GM18508 (cell line): ENCODE measurements at regions not wholly inside any gene's neighbourhood (a gene's known extent, or its start where the extent isn't known, plus 50 kb on each side); places are given as distances from the start of the nearest gene placed in this dataset.
"Not testable (repeated sequence)": the region's sequence is repeated elsewhere in the genome, so short reads cannot be mapped to it uniquely, and the experiment has no call there.

ENCODE experiments used
- ATAC-seq: cut with Tn5 transposase; IDR thresholded peaks from one replicate; pipeline ENCODE4 v1.9.1; 2021; ENCODE audit warnings: moderate number of reproducible peaks; ENCODE audit not compliant: insufficient read depth, unreplicated experiment

DNA sequence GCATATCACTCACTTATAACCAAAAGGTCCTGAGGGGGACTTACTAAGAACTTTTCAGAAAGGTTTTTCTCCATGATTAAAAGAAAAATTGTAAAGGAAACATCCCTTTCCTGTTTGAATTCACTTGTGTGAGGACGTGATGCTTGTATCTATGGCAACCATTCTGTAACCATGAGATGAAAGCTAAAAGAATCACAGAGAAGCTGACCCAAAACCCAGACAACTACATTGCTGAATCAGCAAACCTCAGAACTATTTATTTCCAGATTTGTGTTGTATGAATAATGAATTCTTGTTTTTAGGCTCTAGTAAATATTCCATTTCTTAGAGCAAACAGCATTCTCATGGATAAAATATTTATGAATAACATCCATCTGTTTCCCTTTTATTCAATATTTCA, 91.2 kb downstream of the RCHY1 start:
- ATAC-seq: no peak

DNA sequence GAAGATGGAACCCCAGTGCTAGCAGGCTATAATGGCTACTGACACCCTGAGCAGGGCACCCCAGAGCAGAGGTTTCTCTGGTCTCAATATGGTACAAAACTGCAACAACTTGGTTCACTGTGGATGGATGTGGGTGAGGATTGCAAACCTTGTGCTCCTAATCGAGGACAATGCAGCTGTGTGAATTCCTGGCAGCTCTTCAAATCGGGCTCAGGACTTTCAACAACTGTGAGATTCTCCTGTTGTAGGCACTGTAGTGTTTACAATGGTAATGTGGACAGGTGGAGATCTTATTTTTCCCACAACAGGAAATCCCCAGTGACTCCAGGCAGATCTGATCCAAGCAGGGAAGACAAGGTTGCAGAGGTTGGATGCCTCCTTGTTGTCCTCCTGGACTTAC, 101.5 kb downstream of the RCHY1 start:
- ATAC-seq: no peak

DNA sequence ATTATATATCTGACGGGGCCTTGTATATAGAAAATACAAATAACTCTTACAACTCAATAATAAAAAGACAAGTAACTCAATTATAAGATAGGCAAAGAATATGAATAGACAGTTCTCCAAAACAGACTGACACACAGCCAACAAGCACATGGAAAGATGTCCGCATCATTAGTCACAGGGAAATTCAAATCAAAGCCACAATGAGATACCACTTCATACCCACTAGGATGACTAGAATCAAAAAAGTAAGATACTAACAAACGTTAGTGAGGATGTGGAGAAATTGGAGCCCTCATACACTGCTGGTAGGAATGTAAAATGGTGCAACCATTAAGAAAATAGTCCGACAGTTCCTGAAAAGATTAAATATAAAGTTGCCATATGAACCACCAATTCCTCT, 115.7 kb downstream of the RCHY1 start:
- ATAC-seq: no peak

DNA sequence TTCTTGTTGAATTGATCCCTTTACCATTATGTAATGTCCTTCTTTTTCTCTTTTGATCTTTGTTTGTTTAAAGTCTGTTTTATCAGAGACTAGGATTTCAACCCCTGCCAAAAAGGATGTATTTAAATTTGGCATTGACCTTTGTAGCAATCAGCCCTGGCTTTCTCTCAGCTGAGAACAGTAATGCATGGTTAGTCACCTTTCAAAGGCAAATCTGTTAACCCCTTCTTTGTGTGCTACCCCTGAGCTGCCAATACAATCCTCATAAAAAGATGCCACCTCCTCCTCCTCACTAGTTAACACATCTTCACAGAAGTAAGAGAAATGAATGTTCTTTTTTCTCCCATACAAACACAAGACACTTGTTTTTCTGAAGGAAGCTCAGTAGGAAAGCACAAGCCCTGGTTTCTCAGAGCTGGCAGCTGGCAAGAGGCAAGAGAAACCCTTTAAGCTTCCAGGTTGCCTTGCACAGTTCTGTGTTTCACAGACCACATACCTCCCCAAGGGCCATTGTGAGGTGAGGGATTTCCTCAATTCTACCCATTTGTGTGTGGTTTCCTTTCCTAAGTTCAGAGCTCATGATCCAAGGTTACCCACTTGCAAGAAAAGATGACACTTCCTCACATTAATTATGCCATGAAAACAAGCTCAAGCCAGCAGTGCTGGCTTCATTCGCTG, 122.6 kb downstream of the RCHY1 start:
- ATAC-seq: no peak

GRCh38 chr4:75386426-75386825, 127.8 kb downstream of the RCHY1 start:
- ATAC-seq: not testable (repeated sequence)

- ATAC-seq: no peak
Measured at GRCh38 chr4:75385106-75385505, 129.1 kb downstream of the RCHY1 start.

GRCh38 chr4:75376543-75376942, 137.7 kb downstream of the RCHY1 start:
- no peak for ATAC-seq

- no peak for ATAC-seq
Measured at GRCh38 chr4:75371915-75372314, 142.3 kb downstream of the RCHY1 start.

DNA sequence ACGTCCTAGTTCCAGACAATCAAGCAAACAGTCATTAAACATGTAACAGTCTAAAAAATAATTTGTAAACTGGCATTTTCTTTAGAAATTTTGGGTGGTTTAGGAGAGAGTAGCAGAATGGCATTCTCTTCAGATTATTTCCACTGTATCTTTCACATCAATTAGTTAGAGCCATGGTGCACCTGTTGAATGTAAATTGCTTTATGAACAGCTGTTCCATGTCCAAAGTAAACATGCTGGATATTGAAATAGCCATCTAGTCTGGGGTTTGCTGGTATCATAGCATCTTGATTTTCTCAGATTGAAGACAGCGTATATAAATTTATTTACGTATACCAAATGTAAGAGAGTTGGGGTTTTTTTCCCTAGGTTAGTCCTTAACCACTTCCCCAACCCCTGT, 143.6 kb downstream of the RCHY1 start:
- no peak for ATAC-seq

DNA sequence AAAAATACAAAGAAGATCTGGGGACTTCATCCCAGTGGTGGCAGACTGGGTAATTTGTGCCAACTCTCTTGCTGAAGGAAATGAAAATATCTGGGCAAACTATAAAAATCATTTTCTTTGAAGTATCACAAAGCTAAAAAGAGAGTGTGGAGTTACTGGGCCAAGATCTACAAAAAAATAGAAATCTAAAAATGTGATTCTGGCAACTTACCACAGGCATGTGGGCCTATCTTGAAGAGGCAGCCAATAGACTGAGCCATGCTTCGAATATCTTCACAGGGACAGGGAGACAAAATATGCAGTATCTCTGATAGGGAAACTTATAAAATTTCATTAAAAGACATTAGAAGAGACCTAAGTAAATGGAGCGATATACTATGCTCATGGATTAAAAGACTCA, 168.8 kb downstream of the RCHY1 start:
- no peak for ATAC-seq

GRCh38 chr4:75344915-75345314, 169.3 kb downstream of the RCHY1 start:
- ATAC-seq: no peak

DNA sequence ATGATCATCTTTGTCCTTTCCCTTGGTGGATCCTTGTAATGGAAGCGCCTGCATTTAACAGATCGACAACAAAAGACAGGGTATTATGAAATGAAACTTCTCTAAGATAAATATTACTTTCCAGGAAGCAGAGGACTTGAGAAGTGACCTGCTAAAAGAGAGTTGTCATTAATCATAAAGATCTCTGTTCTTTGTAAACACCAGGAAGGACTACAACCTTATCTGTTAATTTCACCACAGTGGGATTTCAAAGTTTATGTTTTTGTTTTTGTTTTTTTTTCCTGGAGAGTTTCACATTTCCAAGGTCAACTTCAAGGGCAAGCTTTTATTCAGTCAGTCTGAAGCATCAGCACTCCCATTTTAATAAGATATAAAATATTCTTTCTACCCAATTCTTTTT, 170.9 kb downstream of the RCHY1 start:
- ATAC-seq: no peak

- ATAC-seq: no peak
Measured at GRCh38 chr4:75340561-75340960, 173.6 kb downstream of the RCHY1 start.

DNA sequence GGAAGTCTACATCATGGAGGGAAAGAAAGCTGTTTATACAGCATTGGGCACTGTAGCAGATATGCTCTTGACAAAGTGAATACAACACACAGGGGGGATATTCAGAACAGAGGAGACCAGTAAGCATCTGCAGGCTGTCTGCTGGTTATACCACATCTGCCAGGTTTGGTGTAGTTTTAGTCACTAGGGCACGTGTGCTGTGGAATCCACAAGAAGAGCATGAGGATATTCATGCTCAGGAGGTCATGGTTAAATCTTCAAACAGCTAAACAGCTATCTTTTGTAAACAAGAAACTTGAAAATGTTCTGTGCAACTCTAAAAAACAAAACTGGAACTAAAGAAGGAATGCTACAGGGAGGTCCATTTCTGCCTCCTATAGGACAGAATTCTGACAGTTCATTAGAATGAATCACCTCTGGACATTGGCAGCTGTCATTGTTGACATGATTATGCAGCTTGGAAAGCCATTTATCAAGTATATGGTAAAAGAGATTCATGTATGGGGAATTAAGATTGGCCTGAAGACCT, 175.8 kb downstream of the RCHY1 start:
- ATAC-seq: no peak

DNA sequence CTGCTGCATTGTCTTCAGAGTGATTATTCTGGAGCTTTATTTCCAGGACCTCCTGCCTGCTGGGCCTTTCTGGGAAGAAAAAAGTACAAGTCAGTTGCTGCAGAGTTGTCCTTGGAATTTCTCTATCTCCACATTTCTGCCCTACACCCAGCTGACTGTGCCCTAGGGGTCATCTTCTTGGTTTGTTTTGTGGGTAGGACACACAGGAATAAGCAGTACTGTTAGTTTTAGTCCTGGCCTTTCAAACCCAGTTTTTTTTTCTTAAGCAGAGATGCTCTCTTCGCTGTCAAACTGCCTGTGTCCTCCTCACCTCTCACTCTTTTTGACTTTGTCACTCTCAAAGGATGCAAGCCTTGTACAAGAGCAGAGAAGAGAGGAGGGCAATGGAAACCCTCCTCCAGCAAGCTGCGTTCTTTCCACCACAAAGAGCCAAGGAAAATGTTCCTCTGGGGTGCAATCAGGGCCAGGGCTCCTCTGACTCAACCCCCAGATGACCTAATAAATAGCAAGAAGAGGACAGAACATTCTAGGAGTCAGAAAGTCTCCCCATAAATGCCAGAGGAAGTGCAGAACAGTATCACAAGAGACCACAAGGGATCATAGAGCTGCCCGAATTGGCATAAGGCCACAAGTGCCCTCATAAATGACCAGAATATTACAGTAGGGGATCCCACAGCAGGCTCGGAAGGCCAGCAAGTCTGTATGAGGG, 186.2 kb downstream of the RCHY1 start:
- no peak for ATAC-seq

DNA sequence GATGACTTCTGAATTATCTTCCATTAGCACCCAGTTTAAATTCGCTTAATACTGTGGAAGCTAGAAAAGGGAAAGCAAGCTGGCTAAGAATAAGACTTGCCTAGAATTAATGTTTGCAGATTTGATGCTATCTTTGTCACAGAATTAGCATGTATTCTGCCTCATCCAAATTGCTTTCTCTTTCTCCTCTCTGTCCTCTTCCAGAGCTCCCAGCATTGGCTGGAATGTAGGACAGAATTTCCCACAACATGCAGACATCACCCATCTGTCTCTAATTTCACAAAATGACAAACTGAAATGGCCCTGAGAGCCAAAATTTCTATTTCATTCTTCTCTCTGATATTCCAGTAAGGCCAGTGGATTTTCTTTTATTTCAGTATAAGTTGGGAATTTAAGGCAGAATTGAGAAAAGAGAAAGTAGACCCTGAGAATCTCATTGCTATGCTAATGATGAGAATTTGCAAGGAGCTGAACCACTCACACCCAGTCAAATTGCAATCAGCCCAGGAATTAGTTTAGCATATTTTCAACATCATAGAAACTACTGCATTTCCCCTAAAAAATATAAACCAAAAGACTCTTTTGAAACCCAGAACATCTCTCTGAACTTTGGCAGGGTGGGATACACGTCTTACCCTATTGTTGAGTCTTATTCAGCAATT, 188.8 kb downstream of the RCHY1 start:
- no peak for ATAC-seq

DNA sequence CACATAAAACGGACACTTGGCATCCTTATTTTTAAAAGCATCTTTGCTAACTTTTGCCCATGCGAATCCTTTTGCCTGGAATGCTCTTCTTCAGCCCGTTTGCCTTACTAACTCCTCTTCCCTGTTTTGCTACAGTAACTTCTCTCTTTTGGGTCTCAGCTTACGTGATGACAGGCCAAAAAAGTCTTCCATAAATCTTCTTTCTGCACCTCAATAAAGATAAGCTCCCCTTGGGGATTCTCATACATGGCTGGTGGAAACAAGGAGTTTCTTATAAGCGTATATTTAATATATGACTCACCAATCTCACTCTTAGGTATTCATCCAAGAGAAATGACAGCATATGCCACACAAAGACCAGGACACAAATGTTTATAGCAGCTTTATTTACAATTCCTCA, 192.7 kb downstream of the RCHY1 start:
- no peak for ATAC-seq

DNA sequence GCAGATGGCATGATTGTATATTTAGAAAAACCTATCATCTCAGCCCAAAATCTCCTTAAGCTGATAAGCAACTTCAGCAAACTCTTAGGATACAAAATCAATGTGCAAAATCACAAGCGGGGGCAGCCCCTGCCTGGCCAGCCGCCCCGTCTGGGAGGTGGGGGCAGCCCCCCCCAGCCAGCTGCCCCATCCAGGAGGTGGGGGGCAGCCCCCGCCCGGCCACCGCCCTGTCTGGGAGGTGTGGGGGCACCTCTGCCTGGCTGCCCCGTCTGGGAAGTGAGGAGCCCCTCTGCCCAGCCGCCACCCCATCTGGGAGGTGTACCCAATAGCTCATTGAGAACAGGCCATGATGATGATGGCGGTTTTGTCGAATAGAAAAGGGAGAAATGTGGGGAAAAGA, 196.6 kb downstream of the RCHY1 start:
- ATAC-seq: not testable (repeated sequence)

DNA sequence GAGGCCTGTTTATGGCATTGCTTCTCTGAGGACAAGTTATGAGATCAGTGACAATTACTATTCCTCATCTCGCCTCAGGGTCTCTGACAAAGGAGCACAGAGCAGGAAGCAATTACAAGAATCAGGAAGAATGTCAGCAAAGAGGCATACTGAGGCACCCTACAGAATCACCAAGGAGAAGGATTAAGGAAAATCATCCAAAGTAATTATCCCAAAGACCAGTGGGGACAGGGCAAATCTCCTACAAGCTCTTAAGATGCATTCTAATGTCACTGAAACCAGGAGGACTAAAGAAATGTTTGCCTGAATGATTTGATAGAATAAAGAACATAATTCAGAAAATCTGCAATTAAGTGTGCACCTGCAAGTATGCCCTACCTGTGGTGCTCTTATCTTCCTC, 206.2 kb downstream of the RCHY1 start:
- no peak for ATAC-seq

GRCh38 chr4:75306506-75306905, 207.7 kb downstream of the RCHY1 start:
- no peak for ATAC-seq

- ATAC-seq: no peak
Measured at GRCh38 chr4:75302648-75303047, 211.6 kb downstream of the RCHY1 start.
